ENCODE measurements at regions not wholly inside any gene's neighbourhood (a gene's known extent, or its start where the extent isn't known, plus 50 kb on each side); places are given as distances from the start of the nearest gene placed in this dataset.
A peak's percentile ranks its signal among the peaks of the same experiment; 100 is the strongest.
"Not testable (repeated sequence)": the region's sequence is repeated elsewhere in the genome, so short reads cannot be mapped to it uniquely, and the experiment has no call there.

DNA sequence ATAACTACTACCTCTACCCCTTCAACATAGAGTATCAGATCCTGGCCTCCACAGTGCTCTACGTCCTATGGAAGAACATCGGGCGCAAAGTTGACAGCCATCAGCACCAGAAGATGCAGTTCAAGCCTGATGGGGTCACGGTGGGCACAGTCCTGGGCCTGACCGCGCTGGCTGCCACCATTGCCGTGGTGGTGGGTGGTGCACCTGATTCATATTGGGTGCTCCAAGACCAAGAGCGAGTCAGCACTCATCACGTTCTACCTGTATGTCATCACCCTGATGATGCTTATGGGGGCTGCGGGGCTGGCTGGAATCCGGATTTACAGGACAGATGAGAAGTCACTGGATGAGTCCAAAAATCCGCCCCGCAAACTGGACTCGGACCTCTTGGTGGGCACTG lies 846.4 kb downstream of the RPIA start:
- DNase-seq (ENCODE audit: low read depth) = not testable (repeated sequence)

DNA sequence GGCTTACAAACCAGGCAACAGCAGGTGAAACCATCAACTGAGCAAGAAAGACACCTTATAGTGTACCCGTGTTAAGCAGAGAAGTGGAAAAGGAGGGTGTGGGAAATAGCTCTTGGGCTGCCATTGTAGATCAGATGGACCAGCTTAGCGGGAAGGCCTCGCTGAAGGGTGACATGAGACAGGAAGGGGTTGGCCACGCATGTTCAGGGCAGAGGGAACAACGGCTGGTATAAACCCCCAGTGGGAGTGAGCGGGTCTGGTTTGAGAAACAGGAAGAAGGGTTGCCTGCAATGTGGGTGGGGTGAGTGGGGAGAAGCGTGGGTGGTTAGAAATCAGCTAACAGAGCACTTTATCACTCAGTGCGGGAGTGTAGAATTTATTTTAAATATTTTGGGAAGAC lies 852.6 kb downstream of the RPIA start:
- DNase-seq (ENCODE audit: low read depth); H3K4me3 ChIP-seq (ENCODE audit: control insufficient read depth, low read depth, low read length): not testable (repeated sequence)

More for the DNA sequence above, 846.4 kb downstream of the RPIA start:
- not testable (repeated sequence) for H3K4me3 ChIP-seq (ENCODE audit: control insufficient read depth, low read depth, low read length)

DNA sequence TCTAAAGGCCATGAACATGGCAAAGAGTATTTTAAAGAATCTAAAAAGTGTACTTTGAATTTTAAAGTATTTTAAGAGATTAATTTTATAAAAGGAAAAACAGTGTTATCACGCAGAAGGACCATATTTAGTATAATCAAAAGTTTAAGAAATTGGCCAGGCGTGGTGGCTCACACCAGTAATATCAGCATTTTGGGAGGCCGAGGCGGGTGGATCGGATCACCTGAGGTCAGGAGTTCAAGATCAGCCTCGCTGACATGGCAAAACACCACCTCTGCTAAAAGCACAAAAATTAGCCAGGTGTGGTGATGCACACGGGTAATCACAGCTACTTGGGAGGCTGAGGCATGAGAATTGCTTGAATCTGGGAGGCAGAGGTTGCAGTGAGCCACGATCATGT lies 887.7 kb downstream of the RPIA start:
- not testable (repeated sequence) for DNase-seq (ENCODE audit: low read depth); H3K4me3 ChIP-seq (ENCODE audit: control insufficient read depth, low read depth, low read length)

DNA sequence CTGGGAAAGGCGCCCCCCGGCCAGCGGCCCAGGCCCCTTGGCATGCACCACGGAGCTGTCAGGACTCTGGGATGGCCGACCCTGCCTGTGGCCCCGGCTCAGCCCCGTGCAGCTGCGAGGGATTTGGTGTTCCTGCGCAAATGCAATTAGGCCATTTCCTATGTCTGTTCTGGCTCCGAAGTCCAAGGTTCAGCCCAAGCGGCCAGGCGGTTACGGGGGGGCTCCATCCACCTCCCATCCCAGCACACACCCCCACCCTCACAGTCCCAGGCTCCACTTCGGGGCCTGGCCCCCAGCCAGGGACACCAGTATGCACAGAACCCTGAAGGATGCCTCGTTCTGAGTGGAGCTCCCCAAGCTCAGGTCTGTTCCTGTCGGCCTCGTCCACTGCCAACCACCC lies 891.3 kb downstream of the RPIA start:
- H3K4me3 ChIP-seq (ENCODE audit: control insufficient read depth, low read depth, low read length) = not testable (repeated sequence)
- peak; percentile 73 for DNase-seq (ENCODE audit: low read depth)

DNA sequence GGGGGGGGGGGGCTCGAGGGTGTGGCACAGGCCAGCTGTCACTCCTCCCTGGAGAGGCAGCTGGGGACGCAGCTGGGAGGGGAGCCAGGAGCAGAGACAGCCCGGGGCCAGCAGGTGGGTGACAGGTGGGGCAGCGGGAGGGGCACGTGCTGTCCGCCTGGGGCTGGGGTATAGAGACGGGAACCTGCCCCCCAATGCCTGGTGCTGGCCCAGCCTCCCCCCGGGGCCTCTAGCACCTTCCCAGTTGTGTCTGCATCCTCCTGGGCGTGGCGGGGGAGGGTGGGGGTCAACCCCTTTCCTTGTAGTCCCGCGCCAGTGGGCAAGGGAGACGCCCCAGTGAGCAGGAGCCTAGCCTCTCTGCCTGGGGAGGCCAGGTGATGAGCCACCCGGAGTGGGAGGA lies 892.6 kb downstream of the RPIA start:
- peak overlapping the region; percentile 23 for H3K4me3 ChIP-seq (ENCODE audit: control insufficient read depth, low read depth, low read length)

GRCh38 chr2:89584868-89585557 lies 893.5 kb downstream of the RPIA start:
- DNase-seq (ENCODE audit: low read depth) = not testable (repeated sequence)
- H3K4me3 ChIP-seq (ENCODE audit: control insufficient read depth, low read depth, low read length) = peak overlapping the region; percentile 41

More for the DNA sequence above, 892.6 kb downstream of the RPIA start:
- not testable (repeated sequence) for DNase-seq (ENCODE audit: low read depth)

GRCh38 chr2:89585558-89585920 lies 894.1 kb downstream of the RPIA start:
- peak overlapping the region; percentile 49 for H3K4me3 ChIP-seq (ENCODE audit: control insufficient read depth, low read depth, low read length)
- peak; percentile 43 for DNase-seq (ENCODE audit: low read depth)

GRCh38 chr2:89599843-89600242 lies 908.4 kb downstream of the RPIA start:
- DNase-seq (ENCODE audit: low read depth) = peak; percentile 3
- not testable (repeated sequence) for H3K4me3 ChIP-seq (ENCODE audit: control insufficient read depth, low read depth, low read length)

- not testable (repeated sequence) for H3K4me3 ChIP-seq (ENCODE audit: control insufficient read depth, low read depth, low read length); DNase-seq (ENCODE audit: low read depth)
Measured at GRCh38 chr2:89606514-89606913, 915.0 kb downstream of the RPIA start.

- not testable (repeated sequence) for DNase-seq (ENCODE audit: low read depth); H3K4me3 ChIP-seq (ENCODE audit: control insufficient read depth, low read depth, low read length)
Measured at GRCh38 chr2:89610207-89610926, 918.9 kb downstream of the RPIA start.

DNA sequence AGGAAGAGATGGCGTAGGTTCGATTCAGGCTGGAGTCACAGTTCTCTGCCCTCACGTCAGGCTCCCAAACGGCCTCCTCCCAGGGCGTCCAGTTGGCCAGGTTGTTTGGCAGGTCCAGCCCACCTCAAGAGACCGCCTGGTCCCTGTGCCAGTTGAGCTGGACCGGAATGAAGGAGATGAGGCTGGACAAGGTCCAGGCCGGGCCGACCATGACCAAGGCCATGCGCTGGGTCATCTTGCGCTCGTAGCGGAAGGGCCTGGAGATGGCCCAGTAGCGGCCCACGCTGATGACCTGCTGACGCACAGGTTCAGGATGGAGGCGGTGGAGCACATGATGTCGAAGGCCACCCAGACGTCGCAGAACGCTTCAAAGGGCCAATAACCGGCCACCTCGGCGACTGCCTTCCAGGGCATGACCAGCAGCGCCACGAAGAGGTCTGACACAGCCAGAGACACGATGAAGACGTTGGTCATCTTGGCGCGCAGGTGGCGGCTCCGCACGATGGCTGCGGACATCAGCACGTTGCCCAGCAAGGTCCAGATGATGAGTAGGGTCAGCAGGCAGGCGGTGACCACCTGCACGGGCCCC lies 919.5 kb downstream of the RPIA start:
- DNase-seq (ENCODE audit: low read depth); H3K4me3 ChIP-seq (ENCODE audit: control insufficient read depth, low read depth, low read length): not testable (repeated sequence)

DNA sequence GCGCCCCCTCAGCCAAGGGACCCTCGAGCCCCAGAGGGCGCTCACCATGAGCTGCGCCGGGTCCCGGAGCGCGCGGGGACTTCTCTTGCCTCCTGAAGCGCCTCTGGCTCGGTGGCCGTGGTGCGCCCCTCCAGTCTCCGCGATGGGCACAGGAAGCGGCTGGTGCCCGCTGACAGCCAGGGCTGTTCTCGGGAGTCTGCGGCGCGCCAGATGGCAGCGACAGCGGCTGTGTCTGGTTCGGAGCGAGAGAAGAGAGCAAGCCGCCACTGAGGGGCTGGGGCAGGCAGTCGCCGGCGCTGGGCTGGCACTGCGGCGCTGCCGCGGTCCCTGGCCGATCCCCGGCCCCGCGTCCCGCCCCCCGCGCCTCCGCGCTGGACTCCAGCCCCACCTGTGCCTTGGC lies 920.2 kb downstream of the RPIA start:
- not testable (repeated sequence) for DNase-seq (ENCODE audit: low read depth); H3K4me3 ChIP-seq (ENCODE audit: control insufficient read depth, low read depth, low read length)

GRCh38 chr2:89649268-89649667 lies 957.8 kb downstream of the RPIA start:
- DNase-seq (ENCODE audit: low read depth); H3K4me3 ChIP-seq (ENCODE audit: control insufficient read depth, low read depth, low read length): not testable (repeated sequence)

DNA sequence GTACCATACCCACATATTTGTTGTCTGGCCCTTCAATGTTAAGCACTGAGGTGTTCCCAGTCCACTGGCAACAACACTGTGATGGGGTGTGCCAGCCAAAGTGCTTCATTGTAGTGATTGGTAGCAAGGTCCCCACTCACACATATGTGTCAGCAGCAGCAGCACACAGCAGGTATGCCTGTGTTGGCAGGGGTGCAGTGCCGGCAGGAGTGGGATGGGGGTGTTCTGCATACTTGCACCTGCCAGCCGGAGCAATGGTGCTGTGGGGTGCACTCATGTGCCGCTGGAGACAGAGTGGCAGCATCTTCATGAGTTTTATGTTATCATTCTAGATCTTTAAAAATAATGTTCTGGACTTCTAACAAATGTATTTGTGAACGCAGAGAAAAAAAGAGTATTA lies 987.8 kb downstream of the RPIA start:
- H3K4me3 ChIP-seq (ENCODE audit: control insufficient read depth, low read depth, low read length); DNase-seq (ENCODE audit: low read depth): not testable (repeated sequence)

Measured in fibroblast of mammary gland (primary cell).